Panc1 (cell line): ENCODE measurements at regions not wholly inside any gene's neighbourhood (a gene's known extent, or its start where the extent isn't known, plus 50 kb on each side); places are given as distances from the start of the nearest gene placed in this dataset.

Experiments used
- ATAC-seq: fragments of 200-7000 bp; cut with Tn5 transposase; 2 replicates; pipeline ENCODE4 v1.9.1; 2020; ENCODE audit warnings: mild to moderate bottlenecking, moderate library complexity
- BruUV-seq: library from RNA; stranded (reverse); fragments of 400-500 nt; replicated peaks from 2 replicates; lab custom pipeline; 2021; lab: Mats Ljungman, UMichigan
- CTCF ChIA-PET: fragments of 300-600 bp; sonication (Branson Sonifier 250); formaldehyde crosslinking; loops from one replicate; lab custom pipeline; 2022; ENCODE audit warnings: antibody characterized with exemption; lab: Charles Lee
- POLR2A ChIA-PET: fragments of 300-600 bp; sonication (Branson Sonifier 250); formaldehyde crosslinking; loops from one replicate; lab custom pipeline; 2022; ENCODE audit warnings: antibody characterized with exemption; lab: Charles Lee
- DNase-seq: peaks from one replicate; pipeline ENCODE4 v3.0.0-alpha.2; 2010; ENCODE audit warnings: low read depth, low spot score
- H3K27ac ChIP-seq: 2 replicates; pipeline ENCODE4 v1.5.1; 2011; ENCODE audit warnings: mild to moderate bottlenecking, low read length, inconsistent platforms
- H3K27me3 ChIP-seq: fragments of 200-500 bp; sonication (Bioruptor generic); 2 replicates; pipeline ENCODE4 v1.6.0; 2014; ENCODE audit warnings: low read length, inconsistent platforms; ENCODE audit not compliant: control insufficient read depth, insufficient read depth
- H3K36me3 ChIP-seq: fragments of 200-500 bp; sonication (Bioruptor generic); 2 replicates; pipeline ENCODE4 v1.5.1; 2014; ENCODE audit warnings: inconsistent platforms, mild to moderate bottlenecking, low read length, moderate library complexity; ENCODE audit not compliant: control insufficient read depth, insufficient read depth
- H3K4me1 ChIP-seq: 2 replicates; pipeline ENCODE4 v1.5.1; 2011; ENCODE audit warnings: inconsistent platforms, mild to moderate bottlenecking, low read length, moderate library complexity; ENCODE audit not compliant: control insufficient read depth, insufficient read depth
- H3K4me3 ChIP-seq, 2 experiments: 2 replicates each; pipeline ENCODE4 v1.5.1; 2011 to 2012; ENCODE audit warnings: low read depth in 2 of 2, low read length in 2 of 2, mild to moderate bottlenecking in 2 of 2, inconsistent platforms in 1 of 2, moderate library complexity in 1 of 2
- H3K9me3 ChIP-seq: fragments of 200-500 bp; sonication (Bioruptor generic); 2 replicates; pipeline ENCODE4 v1.5.1; 2014; ENCODE audit warnings: low read depth, mild to moderate bottlenecking, inconsistent platforms, low read length, moderate library complexity; ENCODE audit not compliant: control insufficient read depth, insufficient read depth
- POLR2AphosphoS5 ChIP-seq: IDR thresholded peaks from 2 replicates; pipeline ENCODE4 v1.6.1; 2012; ENCODE audit warnings: mild to moderate bottlenecking, low read depth, low read length, moderate library complexity
- SIN3A ChIP-seq: IDR thresholded peaks from 2 replicates; pipeline ENCODE4 v1.6.1; 2012; ENCODE audit warnings: low read depth, mild to moderate bottlenecking, low read length, moderate library complexity, borderline replicate concordance; ENCODE audit not compliant: insufficient read depth
- TCF7L2 ChIP-seq: IDR thresholded peaks from 2 replicates; pipeline ENCODE4 v1.6.1; 2011; ENCODE audit warnings: mild to moderate bottlenecking, low read depth, low read length, inconsistent platforms
- in situ Hi-C: cut with HindIII; loops from 2 replicates; pipeline ENCODE4 v1.10.0; 2016; ENCODE audit warnings: low sequenced_read_pairs, low pct_unique_long_range_greater_than_20kb
- intact Hi-C: fragments of 100-400 bp; cut with micrococcal nuclease; formaldehyde crosslinking; loops from one replicate; pipeline ENCODE4 v1.10.0; 2022; ENCODE audit not compliant: unreplicated experiment
- TF ChIP-seq, protein P1 (sequence below): fragments of 450-650 bp; IDR thresholded peaks from 2 replicates; pipeline ENCODE4 v1.5.1; 2017; ENCODE audit warnings: mild to moderate bottlenecking
- TF ChIP-seq, protein P2 (sequence below), 2 experiments: IDR thresholded peaks; 2 replicates each; pipeline ENCODE4 v1.6.1; 2011 to 2012; ENCODE audit warnings: low read depth in 2 of 2, control low read depth in 1 of 2, low read length in 1 of 2, mild to moderate bottlenecking in 1 of 2, moderate library complexity in 1 of 2; ENCODE audit not compliant: insufficient read depth in 1 of 2

DNA sequence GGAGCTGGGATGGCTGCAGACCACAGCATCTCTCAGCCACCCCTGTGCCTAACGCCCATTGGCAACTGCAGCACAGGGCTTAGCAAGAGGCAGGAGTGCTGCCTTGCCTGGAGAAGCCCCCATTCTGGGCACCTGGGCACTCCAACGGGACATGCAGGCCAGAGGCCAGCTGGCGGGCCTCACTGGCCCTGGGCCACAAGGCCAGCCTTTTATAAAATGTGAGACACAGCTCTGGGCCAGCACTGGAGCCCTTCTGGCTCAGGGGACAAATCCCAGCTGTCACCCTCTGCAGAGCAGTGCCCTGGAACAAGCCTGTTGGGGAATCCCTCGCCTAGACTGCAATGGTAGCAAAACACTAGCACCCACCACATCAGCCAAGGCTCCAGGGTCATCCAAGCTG, 171.8 kb downstream of the WSCD1 start:
- Histone ChIP-seq H3K9me3 (no peaks in the 10 kb centered on the region), H3K36me3 (no peaks in the 10 kb centered on the region), H3K4me1 (no peaks in the 10 kb centered on the region), H3K27ac (no peak overlapping the region), H3K27me3 (no peaks in the 10 kb centered on the region), H3K4me3 (no peak overlapping the region)
- no TSS peak for BruUV-seq
- in situ Hi-C loops: no loop called here
- ATAC-seq (peak; percentile 46; the same call in 1 of the 2 replicates), DNase-seq (no peak)
- TF ChIP-seq, protein P1, sequence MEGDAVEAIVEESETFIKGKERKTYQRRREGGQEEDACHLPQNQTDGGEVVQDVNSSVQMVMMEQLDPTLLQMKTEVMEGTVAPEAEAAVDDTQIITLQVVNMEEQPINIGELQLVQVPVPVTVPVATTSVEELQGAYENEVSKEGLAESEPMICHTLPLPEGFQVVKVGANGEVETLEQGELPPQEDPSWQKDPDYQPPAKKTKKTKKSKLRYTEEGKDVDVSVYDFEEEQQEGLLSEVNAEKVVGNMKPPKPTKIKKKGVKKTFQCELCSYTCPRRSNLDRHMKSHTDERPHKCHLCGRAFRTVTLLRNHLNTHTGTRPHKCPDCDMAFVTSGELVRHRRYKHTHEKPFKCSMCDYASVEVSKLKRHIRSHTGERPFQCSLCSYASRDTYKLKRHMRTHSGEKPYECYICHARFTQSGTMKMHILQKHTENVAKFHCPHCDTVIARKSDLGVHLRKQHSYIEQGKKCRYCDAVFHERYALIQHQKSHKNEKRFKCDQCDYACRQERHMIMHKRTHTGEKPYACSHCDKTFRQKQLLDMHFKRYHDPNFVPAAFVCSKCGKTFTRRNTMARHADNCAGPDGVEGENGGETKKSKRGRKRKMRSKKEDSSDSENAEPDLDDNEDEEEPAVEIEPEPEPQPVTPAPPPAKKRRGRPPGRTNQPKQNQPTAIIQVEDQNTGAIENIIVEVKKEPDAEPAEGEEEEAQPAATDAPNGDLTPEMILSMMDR: no peak
- TF ChIP-seq TCF7L2 (no peak), POLR2AphosphoS5 (no peak), SIN3A (no peak)
- TF ChIP-seq, protein P2, sequence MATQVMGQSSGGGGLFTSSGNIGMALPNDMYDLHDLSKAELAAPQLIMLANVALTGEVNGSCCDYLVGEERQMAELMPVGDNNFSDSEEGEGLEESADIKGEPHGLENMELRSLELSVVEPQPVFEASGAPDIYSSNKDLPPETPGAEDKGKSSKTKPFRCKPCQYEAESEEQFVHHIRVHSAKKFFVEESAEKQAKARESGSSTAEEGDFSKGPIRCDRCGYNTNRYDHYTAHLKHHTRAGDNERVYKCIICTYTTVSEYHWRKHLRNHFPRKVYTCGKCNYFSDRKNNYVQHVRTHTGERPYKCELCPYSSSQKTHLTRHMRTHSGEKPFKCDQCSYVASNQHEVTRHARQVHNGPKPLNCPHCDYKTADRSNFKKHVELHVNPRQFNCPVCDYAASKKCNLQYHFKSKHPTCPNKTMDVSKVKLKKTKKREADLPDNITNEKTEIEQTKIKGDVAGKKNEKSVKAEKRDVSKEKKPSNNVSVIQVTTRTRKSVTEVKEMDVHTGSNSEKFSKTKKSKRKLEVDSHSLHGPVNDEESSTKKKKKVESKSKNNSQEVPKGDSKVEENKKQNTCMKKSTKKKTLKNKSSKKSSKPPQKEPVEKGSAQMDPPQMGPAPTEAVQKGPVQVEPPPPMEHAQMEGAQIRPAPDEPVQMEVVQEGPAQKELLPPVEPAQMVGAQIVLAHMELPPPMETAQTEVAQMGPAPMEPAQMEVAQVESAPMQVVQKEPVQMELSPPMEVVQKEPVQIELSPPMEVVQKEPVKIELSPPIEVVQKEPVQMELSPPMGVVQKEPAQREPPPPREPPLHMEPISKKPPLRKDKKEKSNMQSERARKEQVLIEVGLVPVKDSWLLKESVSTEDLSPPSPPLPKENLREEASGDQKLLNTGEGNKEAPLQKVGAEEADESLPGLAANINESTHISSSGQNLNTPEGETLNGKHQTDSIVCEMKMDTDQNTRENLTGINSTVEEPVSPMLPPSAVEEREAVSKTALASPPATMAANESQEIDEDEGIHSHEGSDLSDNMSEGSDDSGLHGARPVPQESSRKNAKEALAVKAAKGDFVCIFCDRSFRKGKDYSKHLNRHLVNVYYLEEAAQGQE (IDR thresholded peaks at IDR 0.05; ENCODE audit: insufficient read depth in 1 of 2, low read depth in 2 of 2, low read length in 1 of 2): no peak
- intact Hi-C loops: no loop called here
- ChIA-PET CTCF (no interaction called here), POLR2A (no interaction called here)

DNA sequence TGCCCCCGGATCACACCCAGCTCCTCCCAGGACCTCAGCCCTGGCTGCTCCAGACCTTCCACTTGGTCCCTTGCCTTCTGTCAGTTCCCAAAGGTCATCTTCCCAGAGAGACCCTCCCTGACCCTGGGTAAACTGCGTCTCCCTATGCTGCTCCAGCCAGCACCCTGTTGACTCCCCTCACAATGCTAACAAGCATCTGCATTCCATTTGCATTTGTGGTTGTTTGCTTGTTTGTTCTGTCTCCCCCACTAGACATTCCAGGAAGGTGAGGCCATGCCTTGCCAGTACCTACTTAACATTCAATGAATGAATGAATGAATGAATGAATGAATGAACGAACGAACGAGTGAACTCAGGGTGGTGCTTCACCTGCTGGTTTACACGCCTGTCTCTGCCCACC, 171.2 kb downstream of the WSCD1 start:
- CTCF ChIA-PET: no interaction called here

More for the DNA sequence above, 171.2 kb downstream of the WSCD1 start:
- no peaks in the 10 kb centered on the region for H3K27me3 ChIP-seq
- TF ChIP-seq, protein P2 (IDR thresholded peaks at IDR 0.05; ENCODE audit: insufficient read depth in 1 of 2, low read depth in 2 of 2, low read length in 1 of 2): no peak
- TF ChIP-seq POLR2AphosphoS5 (no peak), SIN3A (no peak), TCF7L2 (no peak)
- POLR2A ChIA-PET: no interaction called here
- peak; percentile 71; the same call in 1 of the 2 replicates for ATAC-seq
- no peak overlapping the region for H3K4me3 ChIP-seq
- H3K4me1 ChIP-seq: no peaks in the 10 kb centered on the region
- H3K36me3 ChIP-seq: no peaks in the 10 kb centered on the region
- intact Hi-C loops (no loop called here), in situ Hi-C loops (no loop called here)
- BruUV-seq: no TSS peak
- H3K9me3 ChIP-seq: no peaks in the 10 kb centered on the region
- no peak for DNase-seq
- H3K27ac ChIP-seq: no peak overlapping the region
